GM10248 (cell line): ENCODE measurements at regions not wholly inside any gene's neighbourhood (a gene's known extent, or its start where the extent isn't known, plus 50 kb on each side); places are given as distances from the start of the nearest gene placed in this dataset.

ENCODE experiments used
- CTCF ChIA-PET: fragments of 300-600 bp; sonication (Branson Sonifier 250); formaldehyde crosslinking; extraction: SDS; loops from one replicate; lab custom pipeline; 2021; ENCODE audit warnings: antibody characterized with exemption; lab: Yijun Ruan, JAX
- POLR2A ChIA-PET: fragments of 350-650 bp; sonication (Branson Sonifier 250); formaldehyde crosslinking; extraction: SDS; loops from one replicate; lab custom pipeline; 2020; ENCODE audit warnings: antibody characterized with exemption; lab: Yijun Ruan, JAX
- DNase-seq: peaks from one replicate; pipeline ENCODE4 v3.0.0; 2012; ENCODE audit errors: extremely low spot score
- CTCF ChIP-seq: IDR thresholded peaks from 2 replicates; pipeline ENCODE4 v1.5.1; 2012; ENCODE audit warnings: mild to moderate bottlenecking, low read depth; ENCODE audit errors: extremely low read depth, missing control alignments, control extremely low read depth

- ChIA-PET CTCF (no interaction called here), POLR2A (no interaction called here)
- no peak for DNase-seq
- no peak for TF ChIP-seq CTCF
Observed at GRCh38 chr19:31903979-31904378, 441.4 kb upstream of the ZNF507 start.

- POLR2A ChIA-PET = no interaction called here
- TF ChIP-seq CTCF = no peak
- DNase-seq = no peak
- CTCF ChIA-PET = no interaction called here
Observed at GRCh38 chr19:31906111-31906871, 439.1 kb upstream of the ZNF507 start.

GRCh38 chr19:31907661-31908060 lies 437.7 kb upstream of the ZNF507 start:
- ChIA-PET POLR2A (no interaction called here), CTCF (interaction anchor here (1.2 kb wide), 1 partner anchor 8 kb away, joined by 3 read pairs; no protein-coding TSS in a partner anchor)
- no peak for DNase-seq
- no peak for TF ChIP-seq CTCF

GRCh38 chr19:31908080-31908479 lies 437.3 kb upstream of the ZNF507 start:
- TF ChIP-seq CTCF = no peak
- ChIA-PET POLR2A (no interaction called here), CTCF (interaction anchor here (1.2 kb wide), 1 partner anchor 8 kb away, joined by 3 read pairs; no protein-coding TSS in a partner anchor)
- no peak for DNase-seq

GRCh38 chr19:31908496-31909225 lies 436.7 kb upstream of the ZNF507 start:
- POLR2A ChIA-PET = no interaction called here
- no peak for TF ChIP-seq CTCF
- DNase-seq = no peak
- CTCF ChIA-PET = interaction anchor here (1.2 kb wide), 1 partner anchor 9 kb away, joined by 3 read pairs; no protein-coding TSS in a partner anchor

GRCh38 chr19:31910224-31910623 lies 435.2 kb upstream of the ZNF507 start:
- POLR2A ChIA-PET = no interaction called here
- CTCF ChIA-PET = no interaction called here
- TF ChIP-seq CTCF = no peak
- DNase-seq = no peak
